HG02588 (cell line): ENCODE measurements at regions not wholly inside any gene's neighbourhood (a gene's known extent, or its start where the extent isn't known, plus 50 kb on each side); places are given as distances from the start of the nearest gene placed in this dataset.

ENCODE experiments used
- ATAC-seq: cut with Tn5 transposase; IDR thresholded peaks from one replicate; pipeline ENCODE4 v1.9.1; 2021; ENCODE audit warnings: mild to moderate bottlenecking, moderate library complexity; ENCODE audit not compliant: unreplicated experiment

GRCh38 chr1:25082216-25082899 is 149.9 kb downstream of the SYF2 start:
- ATAC-seq, result no peak

GRCh38 chr1:25081496-25081895 is 150.8 kb downstream of the SYF2 start:
- no peak for ATAC-seq

DNA sequence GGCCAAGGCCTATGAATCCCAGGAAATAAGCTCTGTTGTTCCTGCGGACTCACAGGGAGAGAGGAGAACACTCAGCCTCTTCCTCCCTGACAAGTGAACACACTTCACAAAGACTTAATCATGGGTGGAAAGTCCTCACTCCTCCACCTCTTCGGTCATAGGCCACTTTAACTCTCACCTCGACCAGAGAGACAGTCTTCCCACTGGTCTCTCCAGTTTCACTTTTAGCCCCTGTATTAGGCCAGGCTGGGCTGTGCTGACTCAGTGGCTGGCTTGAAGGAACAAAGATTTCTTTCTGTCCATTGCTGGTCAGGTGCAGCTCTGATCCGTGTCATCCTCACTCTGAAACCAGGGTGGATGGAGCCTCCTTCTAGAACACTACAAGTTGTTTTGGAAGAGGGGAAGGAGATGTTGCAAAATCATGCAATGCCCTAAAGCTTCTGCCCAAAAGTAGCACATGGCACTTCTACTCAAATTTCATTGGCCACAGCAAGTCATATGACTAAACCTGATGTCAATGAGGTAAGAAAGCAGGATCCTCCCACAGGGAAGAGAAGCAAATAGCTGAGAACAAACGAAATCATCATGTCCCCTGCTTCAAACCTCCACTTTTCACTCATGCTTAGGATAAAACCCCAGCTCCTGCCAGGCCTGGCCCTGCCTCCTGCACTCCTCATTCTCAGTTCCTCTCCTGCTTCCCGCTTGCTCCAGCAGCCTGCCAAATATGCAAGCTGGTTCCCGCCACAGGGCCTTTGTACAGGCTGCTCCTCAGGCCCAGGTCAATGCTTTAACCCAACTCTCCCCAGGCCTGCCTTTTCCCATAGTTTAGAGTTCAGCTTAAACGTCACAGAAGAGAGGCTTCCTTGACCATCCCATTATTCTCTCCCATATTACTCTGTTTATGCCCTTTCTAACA is 150.5 kb upstream of the RUNX3 start:
- ATAC-seq, result no peak

DNA sequence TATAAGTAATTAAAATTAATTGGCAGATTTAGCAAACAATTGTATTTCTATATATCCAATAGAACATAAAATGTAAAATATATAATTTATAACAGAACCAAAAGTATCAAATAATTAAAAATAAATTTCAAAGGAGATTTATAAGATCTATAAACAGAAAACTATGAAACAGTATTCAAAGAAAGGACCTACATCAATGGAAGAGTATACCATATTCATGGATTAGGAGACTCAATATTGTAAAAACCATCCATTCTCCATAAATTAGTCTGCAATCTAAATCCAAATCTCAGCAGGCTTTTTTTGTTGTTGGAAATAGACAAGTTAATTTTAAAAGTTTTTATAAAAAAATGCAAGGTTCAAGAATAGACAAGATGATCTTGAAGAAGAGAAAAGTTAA is 149.0 kb upstream of the RUNX3 start:
- no peak for ATAC-seq

DNA sequence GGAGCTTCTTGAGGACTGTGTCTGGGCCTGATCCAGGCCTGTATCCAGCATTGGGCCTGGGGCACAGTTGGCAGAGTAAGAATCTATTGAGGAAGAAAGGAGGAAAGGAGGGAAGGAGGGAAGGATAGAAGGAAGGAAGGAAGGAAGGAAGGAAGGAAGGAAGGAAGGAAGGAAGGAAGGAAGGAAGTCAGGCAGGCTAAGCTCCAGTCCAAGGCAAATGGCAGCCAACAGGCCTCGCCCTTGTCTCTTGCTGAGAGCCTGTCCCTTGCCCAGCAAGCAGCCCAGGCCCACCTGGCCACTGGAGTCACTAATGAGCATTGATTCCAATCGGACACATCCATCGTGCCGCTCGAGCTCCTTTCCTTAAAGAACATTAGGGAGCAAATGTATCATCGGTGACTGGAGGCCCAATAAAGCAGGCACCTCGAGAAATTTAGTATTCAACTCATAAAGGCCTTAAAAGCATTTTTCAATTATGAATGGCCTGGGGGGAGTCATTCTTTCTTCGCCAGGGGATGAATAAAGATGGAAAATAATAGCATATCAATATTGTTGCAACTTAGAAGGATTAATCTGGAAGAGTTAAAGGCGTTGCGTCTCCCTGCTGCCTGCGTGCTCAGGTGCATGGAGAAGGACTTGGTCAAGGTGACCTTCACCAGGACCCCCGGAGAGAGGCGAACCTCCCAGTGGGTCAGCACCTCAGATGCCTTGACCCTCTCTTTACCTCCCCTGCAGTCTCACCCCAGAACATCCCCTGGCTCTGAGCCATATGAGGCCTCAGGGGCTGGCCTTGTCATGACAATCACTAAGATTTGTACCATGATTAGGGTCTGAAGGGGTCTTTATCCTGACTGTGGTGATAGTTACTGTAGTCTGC is 144.5 kb upstream of the RUNX3 start:
- ATAC-seq, result no peak

DNA sequence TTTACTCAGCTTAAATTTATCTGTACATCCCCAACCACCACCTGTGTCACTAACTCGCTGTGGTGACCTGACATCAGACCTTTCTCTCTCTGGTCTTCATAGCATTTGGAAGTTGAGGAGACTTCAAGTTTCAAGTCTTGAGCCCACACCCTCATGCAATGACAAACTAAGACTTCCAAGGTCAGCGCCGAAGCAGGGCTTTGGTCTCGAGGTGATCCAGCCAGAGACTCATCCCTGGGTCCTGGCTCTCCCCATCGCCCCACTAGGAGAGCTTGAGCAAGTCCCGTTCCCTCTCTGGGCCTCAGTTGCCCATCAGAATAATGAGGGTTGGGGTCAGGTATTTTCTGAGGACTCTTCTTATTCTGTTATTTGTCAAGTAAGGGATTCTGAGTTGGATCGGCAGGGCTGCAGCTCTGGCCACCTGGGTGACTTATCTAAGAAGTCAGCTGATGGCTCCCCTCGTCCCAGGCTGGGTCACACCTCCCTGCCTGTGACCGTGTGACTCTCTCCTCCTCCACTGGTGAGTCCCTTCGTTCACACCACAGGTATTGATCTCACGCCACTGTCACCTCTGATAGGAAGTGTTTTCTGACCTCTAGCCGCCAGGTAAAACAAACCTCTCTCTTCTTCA is 143.7 kb upstream of the RUNX3 start:
- no peak for ATAC-seq

- no peak for ATAC-seq
Measured at GRCh38 chr1:25072461-25072860, 142.4 kb upstream of the RUNX3 start.

- no peak for ATAC-seq
Measured at GRCh38 chr1:25068829-25069228, 138.8 kb upstream of the RUNX3 start.

DNA sequence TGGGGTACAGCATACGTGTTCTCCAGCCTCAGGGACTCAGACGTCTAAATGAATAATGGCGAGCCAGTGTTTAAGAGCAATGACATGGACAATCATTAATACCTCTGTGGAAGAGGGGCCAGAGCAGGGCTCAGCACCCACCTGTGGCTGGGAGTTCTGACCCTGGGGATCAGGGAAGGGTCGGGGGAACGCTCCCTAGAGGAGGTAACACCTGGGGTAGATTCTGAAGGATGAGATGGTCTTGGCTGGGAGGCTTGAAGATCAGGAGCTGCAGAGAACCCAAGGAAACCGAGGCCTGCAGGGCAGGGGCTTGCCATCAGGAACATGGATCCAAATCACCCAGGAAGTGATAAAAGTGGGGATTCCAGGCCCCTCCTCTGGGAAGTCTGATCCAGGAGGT is 138.2 kb upstream of the RUNX3 start:
- ATAC-seq, result no peak

DNA sequence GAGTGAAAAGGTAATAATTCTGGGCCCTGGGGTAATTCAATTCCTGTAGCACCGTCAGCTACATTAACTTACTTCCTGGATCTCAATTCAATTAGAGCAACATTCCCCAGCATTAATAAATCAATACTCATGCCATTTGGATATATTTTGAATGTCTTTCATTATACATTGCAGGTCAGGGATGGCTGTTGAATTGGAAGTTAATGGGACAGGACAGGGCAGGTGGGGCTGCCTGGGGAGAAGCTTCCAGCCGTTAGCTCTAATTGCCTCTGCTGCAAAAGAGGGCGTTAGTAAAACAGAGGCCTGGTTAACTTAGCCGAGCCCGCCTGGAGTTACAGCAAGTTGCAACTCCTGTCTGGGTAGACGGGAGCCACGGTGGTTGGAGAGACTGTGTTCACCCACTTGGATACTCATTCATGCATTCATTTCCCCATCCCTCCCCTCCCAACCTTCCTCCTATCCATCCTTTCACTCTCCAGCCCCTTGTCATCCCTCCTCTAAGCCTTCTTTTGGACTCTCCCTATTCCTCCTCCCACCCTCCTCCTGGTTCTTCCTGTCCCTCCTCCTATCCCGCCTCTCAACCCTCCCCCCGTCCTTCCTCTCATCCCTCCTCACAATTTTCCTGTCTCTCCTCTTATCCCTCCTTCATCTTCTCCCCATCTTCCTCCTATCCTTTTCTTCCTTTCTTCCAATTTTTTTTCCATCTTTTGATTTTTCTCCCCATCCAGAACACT is 137.6 kb upstream of the RUNX3 start:
- ATAC-seq, result no peak

DNA sequence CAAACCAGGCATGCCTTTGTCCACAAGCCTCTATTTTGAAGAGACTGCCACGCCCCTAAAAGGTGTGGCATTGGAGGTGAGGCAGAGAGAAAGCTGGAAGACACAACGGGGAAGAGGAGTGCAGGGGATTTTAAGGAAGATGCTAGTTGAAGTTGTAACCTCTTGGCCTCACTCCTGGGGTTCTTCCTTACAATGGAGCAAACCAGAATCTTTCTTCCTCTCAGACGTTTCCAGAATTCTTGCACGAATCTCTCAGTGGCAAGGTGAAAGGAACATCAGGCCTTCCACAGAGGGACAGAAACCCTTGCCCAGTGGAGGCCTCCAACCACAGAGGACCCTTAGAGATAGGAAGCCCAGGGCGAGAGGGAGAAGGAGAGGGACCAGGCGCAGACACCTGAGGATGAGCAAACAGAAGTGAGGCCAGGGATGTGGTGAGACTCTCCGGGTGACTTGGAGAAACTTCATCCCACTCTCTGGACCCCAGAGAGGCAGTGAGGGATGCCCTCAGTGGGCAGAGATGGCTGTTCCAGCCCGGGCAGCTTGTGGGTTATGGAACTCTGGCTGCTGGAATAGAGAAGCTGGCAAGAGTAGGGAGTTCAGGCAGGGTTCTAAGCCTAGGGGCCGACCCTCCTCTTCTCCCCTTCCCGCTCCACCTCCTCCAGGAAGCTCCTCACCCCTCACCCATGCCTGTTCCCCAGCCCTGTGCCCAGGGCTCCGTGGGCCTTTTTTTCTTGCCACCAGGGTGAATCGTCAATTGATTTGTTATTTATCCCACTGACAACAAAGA is 136.8 kb upstream of the RUNX3 start:
- no peak for ATAC-seq

GRCh38 chr1:25066256-25066655 is 136.2 kb upstream of the RUNX3 start:
- no peak for ATAC-seq

GRCh38 chr1:25065795-25066238 is 135.7 kb upstream of the RUNX3 start:
- ATAC-seq, result no peak

DNA sequence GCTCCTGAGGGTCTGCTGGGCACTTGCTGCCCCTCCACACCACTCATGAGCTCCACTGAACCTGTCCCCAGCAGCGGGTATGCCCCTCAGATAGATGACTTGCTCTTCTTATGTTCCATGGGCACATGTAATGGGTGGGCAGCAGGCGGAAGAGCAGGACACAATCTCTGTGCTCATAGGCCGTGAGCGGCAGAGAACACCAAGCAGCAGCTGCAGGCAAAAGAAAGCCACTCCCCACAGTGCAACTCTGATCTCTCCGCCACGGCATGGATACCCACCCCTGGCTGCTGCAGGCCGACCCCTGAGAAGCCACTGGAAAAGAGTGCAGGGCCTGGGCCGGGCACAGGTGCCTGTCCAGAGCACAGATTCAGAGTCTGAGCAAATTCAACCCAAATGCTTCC is 135.2 kb upstream of the RUNX3 start:
- no peak for ATAC-seq

GRCh38 chr1:25064465-25065240 is 134.6 kb upstream of the RUNX3 start:
- ATAC-seq, result no peak

DNA sequence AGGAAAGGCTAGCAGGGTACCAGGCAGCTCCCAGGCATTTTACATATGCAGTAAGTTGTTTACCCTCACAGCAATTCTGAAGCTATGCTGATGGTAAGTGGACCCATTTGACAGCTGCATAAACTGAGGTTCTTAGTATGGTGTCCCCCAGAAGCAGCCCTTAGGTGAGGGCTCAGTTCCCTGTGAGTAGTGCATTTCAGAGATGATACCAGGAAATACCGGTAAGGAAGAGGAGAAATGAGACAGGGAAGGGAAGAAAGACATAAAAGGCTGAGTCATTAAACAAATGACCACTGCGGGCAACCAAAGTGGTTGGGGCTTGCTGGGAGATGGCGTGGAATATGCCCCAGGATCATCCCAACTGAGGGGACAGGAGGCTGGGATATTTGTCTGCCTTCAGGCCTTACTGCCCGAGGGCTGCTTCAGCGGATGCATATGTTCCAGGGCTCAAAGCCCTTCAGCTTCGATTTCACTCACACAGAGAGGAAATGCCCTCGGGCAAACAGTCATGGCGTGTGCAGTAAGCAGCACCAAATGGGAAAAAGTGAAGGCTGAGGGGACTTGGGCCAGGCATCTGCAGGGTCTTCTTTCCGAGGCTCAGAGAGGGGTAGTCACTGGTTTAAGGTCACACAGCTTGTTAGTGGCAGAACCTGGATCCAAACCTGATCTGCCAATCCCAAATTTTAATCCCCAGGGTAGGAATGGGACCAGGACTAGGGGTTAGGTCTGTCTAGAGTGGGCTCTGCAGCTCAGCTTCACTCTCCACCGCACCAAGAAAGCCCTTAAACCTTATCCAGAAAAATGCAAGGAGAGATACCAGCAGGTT is 133.7 kb upstream of the RUNX3 start:
- no peak for ATAC-seq

DNA sequence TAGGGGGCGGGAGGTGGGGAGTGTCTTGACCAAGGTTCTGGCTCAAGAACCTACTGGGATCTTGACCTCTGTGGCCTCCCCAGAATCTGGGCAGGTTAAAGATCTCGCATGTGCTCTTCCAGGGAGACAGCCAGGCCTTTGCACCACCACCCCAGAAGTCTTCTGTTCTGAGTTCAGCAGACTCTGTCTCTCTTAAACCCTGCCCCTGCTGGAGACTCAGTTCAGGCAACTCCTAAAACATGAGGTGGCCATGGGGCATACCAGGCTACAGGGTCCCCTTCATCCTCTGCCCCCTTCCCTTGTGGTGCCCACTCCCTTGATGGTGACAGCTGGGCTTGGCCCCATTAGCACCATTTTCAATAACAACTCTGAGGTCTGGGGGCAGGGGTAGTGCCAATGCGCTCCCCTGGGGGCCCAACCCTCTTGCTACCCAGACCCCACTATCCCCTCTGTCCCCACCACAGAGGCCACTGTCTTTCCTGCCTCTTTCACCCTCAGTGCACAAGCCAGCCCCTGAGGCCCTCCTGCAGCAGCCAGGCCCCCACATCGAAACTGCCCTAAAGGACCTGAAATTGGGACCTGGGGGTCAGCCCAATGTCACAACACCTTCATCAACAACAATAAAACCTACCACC is 132.7 kb upstream of the RUNX3 start:
- no peak for ATAC-seq
